H9 (cell line): ENCODE measurements at regions not wholly inside any gene's neighbourhood (a gene's known extent, or its start where the extent isn't known, plus 50 kb on each side); places are given as distances from the start of the nearest gene placed in this dataset.

Source experiments
- DNase-seq: peaks from one replicate; pipeline ENCODE4 v3.0.0-alpha.2; 2017
- H2AFZ ChIP-seq: one replicate; pipeline ENCODE4 v1.6.1; 2013; ENCODE audit warnings: mild to moderate bottlenecking, low read length, control low read depth, moderate library complexity
- H2AK5ac ChIP-seq: 2 replicates; pipeline ENCODE4 v1.6.1; 2013; ENCODE audit warnings: low read length, control low read depth, mixed read lengths; ENCODE audit not compliant: insufficient read length
- H2BK120ac ChIP-seq: one replicate; pipeline ENCODE4 v1.6.1; 2013; ENCODE audit warnings: low read depth, mild to moderate bottlenecking, low read length, control low read depth, inconsistent platforms; ENCODE audit not compliant: poor library complexity, severe bottlenecking
- H2BK12ac ChIP-seq: 2 replicates; pipeline ENCODE4 v1.6.1; 2013; ENCODE audit warnings: low read length, control low read depth, mixed read lengths, low read depth; ENCODE audit not compliant: insufficient read length
- H2BK15ac ChIP-seq: 2 replicates; pipeline ENCODE4 v1.6.1; 2013; ENCODE audit warnings: low read depth, low read length, control low read depth
- H2BK20ac ChIP-seq: one replicate; pipeline ENCODE4 v1.6.1; 2013; ENCODE audit warnings: low read depth, mild to moderate bottlenecking, low read length, control low read depth, inconsistent platforms; ENCODE audit not compliant: poor library complexity, severe bottlenecking
- H2BK5ac ChIP-seq: 2 replicates; pipeline ENCODE4 v1.6.1; 2013; ENCODE audit warnings: low read length, control low read depth, mixed read lengths; ENCODE audit not compliant: insufficient read length
- H3K14ac ChIP-seq: 2 replicates; pipeline ENCODE4 v1.6.1; 2013; ENCODE audit warnings: low read length, control low read depth; ENCODE audit not compliant: insufficient read depth
- H3K18ac ChIP-seq: 2 replicates; pipeline ENCODE4 v1.6.1; 2013; ENCODE audit warnings: low read depth, mild to moderate bottlenecking, mixed read lengths, low read length, control low read depth; ENCODE audit not compliant: insufficient read length
- H3K23ac ChIP-seq: 2 replicates; pipeline ENCODE4 v1.6.1; 2013; ENCODE audit warnings: low read length, control low read depth, mixed read lengths, low read depth; ENCODE audit not compliant: insufficient read length
- H3K23me2 ChIP-seq: 2 replicates; pipeline ENCODE4 v1.6.1; 2013; ENCODE audit warnings: low read depth, mild to moderate bottlenecking, mixed read lengths, low read length, control low read depth; ENCODE audit not compliant: insufficient read length, poor library complexity, severe bottlenecking
- H3K27ac ChIP-seq: 2 replicates; pipeline ENCODE4 v1.5.1; 2013; ENCODE audit warnings: low read length, control low read depth, mixed read lengths, low read depth; ENCODE audit not compliant: insufficient read length
- H3K27me3 ChIP-seq: 2 replicates; pipeline ENCODE4 v1.6.1; 2013; ENCODE audit warnings: low read length, control low read depth, inconsistent platforms; ENCODE audit not compliant: insufficient read depth
- H3K4ac ChIP-seq: 2 replicates; pipeline ENCODE4 v1.6.1; 2013; ENCODE audit warnings: low read depth, mild to moderate bottlenecking, control low read depth, inconsistent platforms, low read length, moderate library complexity
- H3K4me1 ChIP-seq: 2 replicates; pipeline ENCODE4 v1.6.1; 2013; ENCODE audit warnings: low read length, control low read depth, inconsistent platforms; ENCODE audit not compliant: insufficient read depth
- H3K4me2 ChIP-seq: 2 replicates; pipeline ENCODE4 v1.6.1; 2013; ENCODE audit warnings: low read length, control low read depth, mixed read lengths; ENCODE audit not compliant: insufficient read length, insufficient read depth
- H3K56ac ChIP-seq: 2 replicates; pipeline ENCODE4 v1.6.1; 2013; ENCODE audit warnings: low read depth, mild to moderate bottlenecking, mixed read lengths, low read length, control low read depth; ENCODE audit not compliant: insufficient read length
- H3K79me1 ChIP-seq: 2 replicates; pipeline ENCODE4 v1.6.1; 2013; ENCODE audit warnings: low read depth, mild to moderate bottlenecking, moderate library complexity, low read length, control low read depth, inconsistent platforms; ENCODE audit not compliant: insufficient read depth, poor library complexity, severe bottlenecking
- H3K79me2 ChIP-seq: 2 replicates; pipeline ENCODE4 v1.6.1; 2013; ENCODE audit warnings: low read length, control low read depth, inconsistent platforms; ENCODE audit not compliant: insufficient read depth
- H3K9ac ChIP-seq: 2 replicates; pipeline ENCODE4 v1.6.1; 2013; ENCODE audit warnings: low read length, control low read depth, mixed read lengths; ENCODE audit not compliant: insufficient read length; ENCODE audit errors: extremely low read depth
- H3K9me3 ChIP-seq: one replicate; pipeline ENCODE4 v1.6.1; 2013; ENCODE audit warnings: low read depth, low read length, inconsistent platforms; ENCODE audit not compliant: control insufficient read depth
- H3T11ph ChIP-seq: one replicate; pipeline ENCODE4 v1.6.1; 2013; ENCODE audit warnings: mild to moderate bottlenecking, low read length, control low read depth, inconsistent platforms
- H4K20me1 ChIP-seq: one replicate; pipeline ENCODE4 v1.6.1; 2013; ENCODE audit not compliant: control insufficient read depth, insufficient read length, insufficient read depth
- H4K5ac ChIP-seq: 2 replicates; pipeline ENCODE4 v1.6.1; 2013; ENCODE audit warnings: low read depth, mild to moderate bottlenecking, mixed read lengths, low read length, control low read depth; ENCODE audit not compliant: insufficient read length
- H4K8ac ChIP-seq: replicated peaks from 2 replicates; pipeline ENCODE4 v1.6.1; 2013; ENCODE audit warnings: low read length, control low read depth, mixed read lengths, low read depth; ENCODE audit not compliant: insufficient read length
- H4K91ac ChIP-seq: 2 replicates; pipeline ENCODE4 v1.6.1; 2013; ENCODE audit warnings: low read depth, mild to moderate bottlenecking, moderate library complexity, mixed read lengths, low read length, control low read depth; ENCODE audit not compliant: insufficient read length
- H3K27ac Mint-ChIP-seq, 3 experiments: 2 replicates in 2 of 3; 3 replicates in 1 of 3; pipeline ENCODE4 v1.8.0; 2020 to 2021; ENCODE audit warnings: mixed read lengths in 3 of 3, mild to moderate bottlenecking in 1 of 3, moderate library complexity in 1 of 3
- H3K27me3 Mint-ChIP-seq: 2 replicates; pipeline ENCODE4 v1.8.0; 2021; ENCODE audit warnings: low read depth, mild to moderate bottlenecking, moderate library complexity, mixed read lengths
- H3K36me3 Mint-ChIP-seq, 3 experiments: 2 replicates in 2 of 3; 3 replicates in 1 of 3; pipeline ENCODE4 v1.8.0; 2020 to 2021; ENCODE audit warnings: low read depth in 3 of 3, mixed read lengths in 3 of 3; ENCODE audit not compliant: insufficient read depth in 1 of 3
- H3K4me1 Mint-ChIP-seq, 2 experiments: 2 replicates each; pipeline ENCODE4 v1.8.0; 2020; ENCODE audit warnings: mixed read lengths in 2 of 2
- H3K4me3 Mint-ChIP-seq, 2 experiments: 2 replicates in 1 of 2; 3 replicates in 1 of 2; pipeline ENCODE4 v1.8.0; 2020 to 2021; ENCODE audit warnings: mild to moderate bottlenecking in 2 of 2, mixed read lengths in 2 of 2, moderate library complexity in 1 of 2
- H3K9me3 Mint-ChIP-seq, 2 experiments: 2 replicates in 1 of 2; 3 replicates in 1 of 2; pipeline ENCODE4 v1.8.0; 2020; ENCODE audit warnings: mild to moderate bottlenecking in 2 of 2, mixed read lengths in 2 of 2, moderate library complexity in 1 of 2
- CTCF ChIP-seq: fragments of 200-600 bp; sonication (generic); conservative IDR thresholded peaks from 3 replicates; pipeline ENCODE4 v1.8.0; 2021; ENCODE audit warnings: antibody characterized with exemption, mild to moderate bottlenecking
- WGBS: extraction: QIAGEN DNeasy Blood & Tissue Kit; methylation state at CpG from one replicate; pipeline ENCODE4 v1.1.7; 2013; ENCODE audit warnings: missing lambda C conversion rate, low lambda C conversion rate, mixed read lengths; ENCODE audit not compliant: insufficient read length; ENCODE audit errors: extremely low coverage; 5-methylcytosine and 5-hydroxymethylcytosine counted together

GRCh38 chr11:42473106-42473505, 838.7 kb upstream of the API5 start:
- Histone ChIP-seq H3K4me1 (no peaks in the 10 kb centered on the region), H3K4ac (no peak overlapping the region), H4K8ac (no peak overlapping the region), H3K27me3 (no peaks in the 10 kb centered on the region), H3K56ac (no peak overlapping the region), H2BK5ac (no peak overlapping the region), H3K18ac (no peak overlapping the region), H3K14ac (no peak overlapping the region), H4K20me1 (no peaks in the 10 kb centered on the region), H3K9ac (no peak overlapping the region), H2AK5ac (no peak overlapping the region), H2BK15ac (no peak overlapping the region), H2BK120ac (no peak overlapping the region), H3K9me3 (no peaks in the 10 kb centered on the region), H3T11ph (no peak overlapping the region), H3K23ac (no peak overlapping the region), H4K5ac (no peak overlapping the region), H3K27ac (no peak overlapping the region), H2BK12ac (no peak overlapping the region), H3K79me1 (no peaks in the 10 kb centered on the region), H4K91ac (no peak overlapping the region), H3K23me2 (no peaks in the 10 kb centered on the region), H3K4me2 (no peak overlapping the region), H2BK20ac (no peak overlapping the region), H2AFZ (no peak overlapping the region), H3K79me2 (no peaks in the 10 kb centered on the region)
- no peak for TF ChIP-seq CTCF
- H3K27ac Mint-ChIP-seq = no peak overlapping the region
- peaks cover 0 to 2% (median 0%) of the 10 kb centered on the region in 3 experiments; a peak in 1 of 7 replicates for H3K36me3 Mint-ChIP-seq
- H3K4me3 Mint-ChIP-seq = no peak overlapping the region
- H3K27me3 Mint-ChIP-seq = no peaks in the 10 kb centered on the region; the same call in 1 of the 2 replicates
- WGBS = no CpG with 5 or more reads among the region's 4 CpGs
- H3K9me3 Mint-ChIP-seq = peaks cover 0 to 3% of the 10 kb centered on the region in 2 experiments; a peak in 4 of 5 replicates
- no peak for DNase-seq
- H3K4me1 Mint-ChIP-seq = no peaks in the 10 kb centered on the region
